ENCODE measurements at regions not wholly inside any gene's neighbourhood (a gene's known extent, or its start where the extent isn't known, plus 50 kb on each side); places are given as distances from the start of the nearest gene placed in this dataset.

- peaks cover 22% of the 10 kb centered on the region for H3K9me3 Mint-ChIP-seq (ENCODE audit: unreplicated experiment)
- no peaks in the 10 kb centered on the region for H3K36me3 Mint-ChIP-seq (ENCODE audit: insufficient read depth, unreplicated experiment)
- H3K4me1 Mint-ChIP-seq (ENCODE audit: low read depth, unreplicated experiment), result no peaks in the 10 kb centered on the region
- Histone ChIP-seq H3K36me3 (ENCODE audit: control insufficient read depth, insufficient read depth, low read length) (no peaks in the 10 kb centered on the region), H3K4me1 (no peaks in the 10 kb centered on the region), H3K27me3 (replicated peaks; ENCODE audit: control insufficient read depth, insufficient read depth, low read length) (no peaks in the 10 kb centered on the region), H3K4me3 (ENCODE audit: low read depth, low read length) (no peak overlapping the region), H3K9me3 (0 out of 2 replicates have a peak, but pooled peaks cover 7% of the 10 kb centered on the region)
- DNase-seq, result no peak
- no peaks in the 10 kb centered on the region for H3K27me3 Mint-ChIP-seq (ENCODE audit: insufficient read depth, unreplicated experiment)
- intact Hi-C loops (cut with micrococcal nuclease; ENCODE audit: unreplicated experiment), result no loop called here
- BruUV-seq (replicated peaks), result no TSS peak
- ChIA-PET CTCF (no interaction called here), POLR2A (no interaction called here)
- H3K27ac Mint-ChIP-seq (ENCODE audit: unreplicated experiment), result no peak overlapping the region
- no peak overlapping the region for H3K4me3 Mint-ChIP-seq (ENCODE audit: unreplicated experiment)
- no peak for TF ChIP-seq CTCF (IDR thresholded peaks at IDR 0.05; ENCODE audit: insufficient read depth in 1 of 2, low read depth in 1 of 2, low read length in 1 of 2, severe bottlenecking in 1 of 2, unreplicated experiment in 1 of 2)
Observed at GRCh38 chr17:83144421-83145357, 65.3 kb downstream of the METRNL start.

GRCh38 chr17:83145358-83145738, 65.9 kb downstream of the METRNL start:
- ChIA-PET POLR2A (no interaction called here), CTCF (no interaction called here)
- Mint-ChIP-seq H3K27ac (ENCODE audit: unreplicated experiment) (no peak overlapping the region), H3K4me1 (ENCODE audit: low read depth, unreplicated experiment) (no peaks in the 10 kb centered on the region), H3K4me3 (ENCODE audit: unreplicated experiment) (no peak overlapping the region), H3K36me3 (ENCODE audit: insufficient read depth, unreplicated experiment) (no peaks in the 10 kb centered on the region), H3K27me3 (ENCODE audit: insufficient read depth, unreplicated experiment) (no peaks in the 10 kb centered on the region), H3K9me3 (ENCODE audit: unreplicated experiment) (peaks cover 22% of the 10 kb centered on the region)
- Histone ChIP-seq H3K4me1 (peaks cover 3% of the 10 kb centered on the region; the same call in 1 of the 2 replicates), H3K36me3 (ENCODE audit: control insufficient read depth, insufficient read depth, low read length) (no peaks in the 10 kb centered on the region), H3K27me3 (replicated peaks; ENCODE audit: control insufficient read depth, insufficient read depth, low read length) (no peaks in the 10 kb centered on the region), H3K9me3 (0 out of 2 replicates have a peak, but pooled peaks cover 7% of the 10 kb centered on the region), H3K4me3 (ENCODE audit: low read depth, low read length) (no peak overlapping the region)
- DNase-seq, result no peak
- intact Hi-C loops (cut with micrococcal nuclease; ENCODE audit: unreplicated experiment), result no loop called here
- BruUV-seq (replicated peaks), result no TSS peak
- TF ChIP-seq CTCF (IDR thresholded peaks at IDR 0.05; ENCODE audit: insufficient read depth in 1 of 2, low read depth in 1 of 2, low read length in 1 of 2, severe bottlenecking in 1 of 2, unreplicated experiment in 1 of 2), result no peak

DNA sequence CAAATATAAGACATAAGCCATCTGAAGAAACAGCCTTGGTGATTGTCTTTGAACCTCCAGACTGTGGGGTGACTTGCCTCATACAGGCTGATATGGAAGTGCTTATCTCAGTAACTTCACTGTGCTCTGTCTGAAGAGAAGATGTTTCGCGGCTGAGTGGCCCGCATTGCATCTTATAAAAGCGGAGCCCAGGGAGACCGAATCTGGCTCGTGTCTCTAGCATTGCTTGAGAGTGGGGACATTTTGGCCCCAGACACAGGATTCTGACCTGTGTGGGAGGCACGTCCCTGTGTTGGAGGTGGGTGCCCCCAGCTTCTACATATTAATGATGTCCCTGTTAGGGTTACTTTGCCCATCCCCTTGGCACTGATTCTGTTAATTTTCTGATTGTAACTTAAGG, 66.4 kb downstream of the METRNL start:
- no peak for DNase-seq
- TF ChIP-seq CTCF (IDR thresholded peaks at IDR 0.05; ENCODE audit: insufficient read depth in 1 of 2, low read depth in 1 of 2, low read length in 1 of 2, severe bottlenecking in 1 of 2, unreplicated experiment in 1 of 2), result no peak
- Histone ChIP-seq H3K4me3 (ENCODE audit: low read depth, low read length) (no peak overlapping the region), H3K4me1 (peaks cover 8% of the 10 kb centered on the region), H3K9me3 (0 out of 2 replicates have a peak, but pooled peaks cover 7% of the 10 kb centered on the region), H3K27me3 (replicated peaks; ENCODE audit: control insufficient read depth, insufficient read depth, low read length) (no peaks in the 10 kb centered on the region), H3K36me3 (ENCODE audit: control insufficient read depth, insufficient read depth, low read length) (no peaks in the 10 kb centered on the region)
- BruUV-seq (replicated peaks), result no TSS peak
- intact Hi-C loops (cut with micrococcal nuclease; ENCODE audit: unreplicated experiment), result no loop called here
- POLR2A ChIA-PET, result no interaction called here
- Mint-ChIP-seq H3K36me3 (ENCODE audit: insufficient read depth, unreplicated experiment) (no peaks in the 10 kb centered on the region), H3K4me1 (ENCODE audit: low read depth, unreplicated experiment) (peaks cover 5% of the 10 kb centered on the region), H3K27me3 (ENCODE audit: insufficient read depth, unreplicated experiment) (no peaks in the 10 kb centered on the region), H3K27ac (ENCODE audit: unreplicated experiment) (no peak overlapping the region), H3K9me3 (ENCODE audit: unreplicated experiment) (peaks cover 22% of the 10 kb centered on the region), H3K4me3 (ENCODE audit: unreplicated experiment) (no peak overlapping the region)
- CTCF ChIA-PET, result no interaction called here

Data from Caco-2 (cell line).